ENCODE measurements at regions not wholly inside any gene's neighbourhood (a gene's known extent, or its start where the extent isn't known, plus 50 kb on each side); places are given as distances from the start of the nearest gene placed in this dataset.

DNA sequence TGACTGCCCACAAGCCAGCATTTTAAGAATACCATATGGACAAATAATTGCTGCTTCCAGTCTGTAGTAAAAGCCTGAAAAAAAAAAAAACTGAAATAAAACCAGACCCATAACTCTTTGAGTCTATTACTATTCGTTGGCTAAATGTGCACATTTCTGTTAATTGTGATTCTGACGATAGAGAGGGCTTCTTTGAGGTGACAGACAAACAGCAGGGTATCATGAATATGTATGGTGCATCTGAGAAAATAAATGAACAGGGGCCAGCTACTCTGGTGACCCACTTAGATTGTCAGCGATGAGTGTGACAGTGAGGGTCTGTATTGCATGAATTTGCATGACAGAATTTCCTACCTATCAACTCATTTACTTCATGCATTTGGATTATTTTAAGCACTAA is 427.8 kb upstream of the SOX11 start:
- intact Hi-C loops (cut with DNase I), result no loop called here
- H3K4me3 ChIP-seq, result no peak overlapping the region
- no peak for TF ChIP-seq POLR2AphosphoS5 (IDR thresholded peaks at IDR 0.05)
- TF ChIP-seq, protein P1, sequence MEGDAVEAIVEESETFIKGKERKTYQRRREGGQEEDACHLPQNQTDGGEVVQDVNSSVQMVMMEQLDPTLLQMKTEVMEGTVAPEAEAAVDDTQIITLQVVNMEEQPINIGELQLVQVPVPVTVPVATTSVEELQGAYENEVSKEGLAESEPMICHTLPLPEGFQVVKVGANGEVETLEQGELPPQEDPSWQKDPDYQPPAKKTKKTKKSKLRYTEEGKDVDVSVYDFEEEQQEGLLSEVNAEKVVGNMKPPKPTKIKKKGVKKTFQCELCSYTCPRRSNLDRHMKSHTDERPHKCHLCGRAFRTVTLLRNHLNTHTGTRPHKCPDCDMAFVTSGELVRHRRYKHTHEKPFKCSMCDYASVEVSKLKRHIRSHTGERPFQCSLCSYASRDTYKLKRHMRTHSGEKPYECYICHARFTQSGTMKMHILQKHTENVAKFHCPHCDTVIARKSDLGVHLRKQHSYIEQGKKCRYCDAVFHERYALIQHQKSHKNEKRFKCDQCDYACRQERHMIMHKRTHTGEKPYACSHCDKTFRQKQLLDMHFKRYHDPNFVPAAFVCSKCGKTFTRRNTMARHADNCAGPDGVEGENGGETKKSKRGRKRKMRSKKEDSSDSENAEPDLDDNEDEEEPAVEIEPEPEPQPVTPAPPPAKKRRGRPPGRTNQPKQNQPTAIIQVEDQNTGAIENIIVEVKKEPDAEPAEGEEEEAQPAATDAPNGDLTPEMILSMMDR (IDR thresholded peaks at IDR 0.05), result no peak
- no peak for TF ChIP-seq POLR2A (IDR thresholded peaks at IDR 0.05; ENCODE audit: low read depth)
- no peak for TF ChIP-seq EP300 (IDR thresholded peaks at IDR 0.05)
- no peaks in the 10 kb centered on the region for H3K36me3 ChIP-seq
- 74% methylated on average over 3 of the region's 3 CpGs for WGBS
- H3K27me3 ChIP-seq, result no peaks in the 10 kb centered on the region
- H3K9me3 ChIP-seq, result no peaks in the 10 kb centered on the region
- no peak for DNase-seq (ENCODE audit: extremely low spot score)
- no peak overlapping the region for H3K27ac ChIP-seq (replicated peaks in 1 of 4)
- no peaks in the 10 kb centered on the region for H3K4me1 ChIP-seq

DNA sequence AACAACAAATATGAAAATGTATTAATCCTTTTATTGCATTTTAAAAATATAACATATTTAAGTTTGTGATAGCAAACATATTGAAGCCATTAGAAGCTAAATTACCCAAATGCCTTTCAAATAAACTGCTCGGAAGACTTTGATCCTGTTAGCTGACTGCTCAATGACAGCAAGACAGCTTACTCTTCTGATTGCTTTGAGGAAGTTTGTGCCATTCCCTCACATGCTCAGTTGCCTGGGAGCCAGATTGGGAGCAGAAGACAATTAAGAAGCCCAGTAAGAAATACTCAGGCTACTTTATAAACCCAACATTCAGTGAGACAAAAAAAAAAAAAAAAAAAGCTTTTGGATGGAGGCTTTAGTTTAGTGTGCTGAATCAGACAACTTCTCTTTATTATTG is 407.1 kb upstream of the SOX11 start:
- Histone ChIP-seq H3K27me3 (no peaks in the 10 kb centered on the region), H3K27ac (replicated peaks in 1 of 4) (no peak overlapping the region), H3K4me3 (no peak overlapping the region), H3K36me3 (no peaks in the 10 kb centered on the region), H3K4me1 (peaks cover 0 to 20% (median 13%) of the 10 kb centered on the region in 4 donors), H3K9me3 (no peaks in the 10 kb centered on the region)
- WGBS, result 80% methylated on average over 1 of the region's 1 CpG
- no peak for DNase-seq (ENCODE audit: extremely low spot score)
- intact Hi-C loops (cut with DNase I), result no loop called here
- TF ChIP-seq POLR2A (IDR thresholded peaks at IDR 0.05; ENCODE audit: low read depth) (no peak), POLR2AphosphoS5 (IDR thresholded peaks at IDR 0.05) (no peak), EP300 (IDR thresholded peaks at IDR 0.05) (no peak)
- TF ChIP-seq, protein P1 (IDR thresholded peaks at IDR 0.05), result no peak

DNA sequence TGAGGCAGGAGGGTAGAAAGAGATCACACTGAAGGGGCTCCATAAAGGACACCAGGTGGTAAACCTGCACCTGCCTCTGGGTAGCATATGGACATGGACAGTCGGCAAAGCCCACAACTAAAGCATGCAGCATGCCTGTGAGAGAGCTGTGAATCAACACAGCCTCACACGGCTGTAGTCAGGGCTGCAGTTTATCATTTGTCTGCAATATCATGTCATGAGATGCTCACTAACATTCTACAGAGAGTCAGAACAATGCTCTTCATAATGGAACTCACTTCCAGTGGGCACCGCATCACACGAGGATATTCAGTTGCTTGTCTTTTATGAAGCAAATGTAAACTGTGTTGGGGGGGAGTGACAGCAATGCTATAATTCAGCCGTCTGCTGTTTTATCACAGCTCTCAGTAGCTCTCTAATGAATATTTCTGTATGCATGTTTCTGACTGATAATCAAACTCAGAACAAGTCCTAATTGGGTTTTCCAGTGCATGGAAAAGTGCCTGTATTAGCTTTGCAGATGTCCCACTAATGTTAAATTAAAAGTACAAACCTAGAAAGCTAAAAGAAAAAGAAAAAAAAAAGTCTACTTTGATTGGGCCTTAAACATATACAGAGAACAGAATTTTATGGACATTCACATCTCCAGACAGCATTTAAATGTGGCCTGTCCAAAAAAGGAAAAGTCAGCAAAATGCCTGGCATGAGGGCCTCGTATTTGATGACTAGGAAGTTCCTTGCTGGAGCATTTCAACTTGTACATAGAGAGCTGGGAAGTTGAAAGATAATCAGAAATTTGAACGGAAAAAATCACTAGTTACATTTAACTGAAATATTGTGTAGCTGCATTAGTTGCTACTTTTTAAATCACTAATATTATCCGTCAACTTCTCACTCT is 406.1 kb upstream of the SOX11 start:
- Histone ChIP-seq H3K4me1 (peaks cover 0 to 20% (median 13%) of the 10 kb centered on the region in 4 donors), H3K9me3 (no peaks in the 10 kb centered on the region), H3K4me3 (no peak overlapping the region), H3K36me3 (no peaks in the 10 kb centered on the region), H3K27me3 (no peaks in the 10 kb centered on the region), H3K27ac (replicated peaks in 1 of 4) (no peak overlapping the region)
- 62% methylated on average over 8 of the region's 8 CpGs for WGBS
- no peak for DNase-seq (ENCODE audit: extremely low spot score)
- intact Hi-C loops (cut with DNase I), result no loop called here
- TF ChIP-seq, protein P1 (IDR thresholded peaks at IDR 0.05), result no peak
- no peak for TF ChIP-seq EP300 (IDR thresholded peaks at IDR 0.05)
- TF ChIP-seq POLR2AphosphoS5 (IDR thresholded peaks at IDR 0.05), result no peak
- no peak for TF ChIP-seq POLR2A (IDR thresholded peaks at IDR 0.05; ENCODE audit: low read depth)

DNA sequence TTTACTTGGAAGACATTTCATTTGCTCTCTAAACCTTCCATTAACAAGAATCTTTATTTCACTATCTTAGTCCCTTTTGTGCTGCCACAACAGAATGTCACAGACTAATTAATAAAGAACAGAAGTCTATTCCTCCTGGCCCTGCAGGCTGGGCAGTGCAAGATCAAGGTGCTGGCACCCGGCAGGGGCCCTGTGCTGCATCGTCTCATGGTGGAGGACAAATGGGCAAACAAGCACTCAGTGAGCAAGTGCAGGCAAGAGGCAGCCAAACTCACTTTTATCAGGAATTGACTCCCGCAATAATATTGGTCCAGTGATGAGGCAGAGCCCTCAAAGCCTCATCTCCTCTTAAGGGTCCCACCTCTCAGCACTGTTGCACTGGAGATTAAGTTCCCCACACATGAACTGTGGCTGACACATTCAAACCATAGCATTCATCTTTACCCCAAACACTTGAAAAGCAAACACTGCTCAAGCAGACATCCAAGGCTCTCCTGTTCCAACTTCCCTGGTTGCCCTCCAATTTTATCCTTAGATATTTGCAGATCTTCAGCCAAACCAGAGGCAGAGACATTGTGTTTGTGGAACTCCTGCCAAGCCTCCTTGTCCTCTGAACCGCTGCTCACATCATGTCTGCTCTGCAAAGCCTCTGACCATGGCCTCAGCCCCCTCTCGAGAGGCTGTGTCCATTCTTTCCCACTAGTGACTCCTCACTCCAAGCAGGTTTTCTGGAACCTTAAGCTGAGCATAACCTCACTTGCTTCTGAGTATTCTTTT is 404.4 kb upstream of the SOX11 start:
- no peak for DNase-seq (ENCODE audit: extremely low spot score)
- TF ChIP-seq, protein P1 (IDR thresholded peaks at IDR 0.05), result no peak
- TF ChIP-seq POLR2AphosphoS5 (IDR thresholded peaks at IDR 0.05) (no peak), POLR2A (IDR thresholded peaks at IDR 0.05; ENCODE audit: low read depth) (no peak)
- H3K27me3 ChIP-seq, result no peaks in the 10 kb centered on the region
- intact Hi-C loops (cut with DNase I), result no loop called here
- H3K36me3 ChIP-seq, result no peaks in the 10 kb centered on the region
- H3K4me3 ChIP-seq, result no peak overlapping the region
- peaks cover 0 to 20% (median 13%) of the 10 kb centered on the region in 4 donors for H3K4me1 ChIP-seq
- no peak overlapping the region for H3K27ac ChIP-seq (replicated peaks in 1 of 4)
- 36% methylated on average over 5 of the region's 5 CpGs for WGBS
- H3K9me3 ChIP-seq, result no peaks in the 10 kb centered on the region
